Heart left ventricle (tissue), 16 donors: ENCODE measurements at regions not wholly inside any gene's neighbourhood (a gene's known extent, or its start where the extent isn't known, plus 50 kb on each side); places are given as distances from the start of the nearest gene placed in this dataset.
A peak's percentile ranks its signal among the peaks of the same experiment; 100 is the strongest.

Experiments
- ATAC-seq, 4 donors: fragments of 200-7000 bp; cut with Tn5 transposase; one replicate each; pipeline ENCODE4 v1.9.1; 2020 to 2022; ENCODE audit warnings: moderate library complexity in 4 of 4, mild to moderate bottlenecking in 3 of 4, moderate number of reproducible peaks in 1 of 4
- DNase-seq, 5 donors: peaks; one replicate each; pipeline ENCODE4 v3.0.0-alpha.2; 2020
- H3K27ac ChIP-seq, 12 donors: fragments of 200-600 bp; sonication (generic) in 4 of 12; one replicate each; pipeline versions ENCODE4 v1.5.0 to v1.8.0; 2016 to 2022; ENCODE audit warnings: mild to moderate bottlenecking in 2 of 12
- H3K27me3 ChIP-seq, 9 donors: fragments of 200-600 bp; sonication (generic) in 2 of 9; one replicate each; pipeline versions ENCODE4 v1.5.1 to v1.8.0; 2016 to 2022; ENCODE audit warnings: mild to moderate bottlenecking in 3 of 9
- H3K36me3 ChIP-seq, 9 donors: fragments of 200-600 bp; sonication (generic) in 2 of 9; one replicate each; pipeline versions ENCODE4 v1.5.0 to v1.8.0; 2018 to 2022; ENCODE audit warnings: mild to moderate bottlenecking in 2 of 9
- H3K4me1 ChIP-seq, 12 donors: fragments of 200-600 bp; sonication (generic) in 4 of 12; one replicate each; pipeline versions ENCODE4 v1.5.0 to v1.8.0; 2016 to 2022; ENCODE audit warnings: mild to moderate bottlenecking in 3 of 12
- H3K4me3 ChIP-seq, 12 donors: fragments of 200-600 bp; sonication (generic) in 4 of 12; one replicate each; pipeline versions ENCODE4 v1.5.0 to v1.8.0; 2017 to 2022; ENCODE audit warnings: mild to moderate bottlenecking in 9 of 12, moderate library complexity in 4 of 12
- H3K9me3 ChIP-seq, 12 donors: fragments of 200-600 bp; sonication (generic) in 4 of 12; one replicate each; pipeline versions ENCODE4 v1.5.0 to v1.8.0; 2016 to 2022; ENCODE audit warnings: mild to moderate bottlenecking in 1 of 12
- POLR2A ChIP-seq, 2 donors: fragments of 450-650 bp; IDR thresholded peaks; one replicate each; pipeline ENCODE4 v1.6.1; 2017; ENCODE audit warnings: antibody characterized with exemption in 2 of 2, mild to moderate bottlenecking in 2 of 2, moderate library complexity in 2 of 2
- whole genome bisulfite sequencing, 4 donors: extraction: QIAGEN DNeasy Blood & Tissue Kit in 2 of 4; methylation state at CpG; one replicate each; pipeline versions ENCODE4 v1.1.5 to v1.1.7; 2013 to 2018; 5-methylcytosine and 5-hydroxymethylcytosine counted together
- intact Hi-C, 10 donors: fragments of 100-400 bp; cut with DNase I; formaldehyde crosslinking; loops; one replicate each; pipeline versions ENCODE4 v1.11.1 to v1.14.2; 2022
- TF ChIP-seq, protein P1 (sequence below), 12 donors: fragments of 200-600 bp; sonication (generic) in 4 of 12; IDR thresholded peaks; one replicate each; pipeline versions ENCODE4 v1.5.0 to v1.8.0; 2018 to 2022; ENCODE audit warnings: antibody characterized with exemption in 12 of 12, mild to moderate bottlenecking in 5 of 12
- donor health status: ischemic (EF 13 %, LVEDD 7.1; RV severe dilation, severe dysfunction).
- donor health status: healthy with polysubstance abuse.
- donor health status: DM: no; HTN: yes; CAD: no.
- donor health status: DM: no; HTN: no; CAD: no.
- donor health status: ischemic (EF 25% LVEDD 6.9; RV normal size, moderate dysfunction).
- donor health status: ischemic (EF 25% LVEDD 5.7; RV mildly dilated, moderate dysfunction).
- donor health status: healthy.
- donor health status: DM: yes; HTN: yes; CAD: no.
- donor health status: ischemic (EF 35%, LVEDD 5.7; RV mildly dilated, moderate dysfunction).
- donor health status: nonischemic (EF 11% LVEDD 7.7; RV severe dilation, severe dysfunction).
- donor health status: DM: yes; HTN: yes; CAD: no.
- donor health status: PGD.
- donor health status: ischemic (EF 29% LVEDD 5.4; RV normal size, mild dysfunction).
- donor health status: nonischemic (EF 23%, LVEDD 6.1; RV moderate dilation, normal function).

GRCh38 chr13:73913079-73913740, 221.0 kb downstream of the KLF12 start:
- H3K36me3 ChIP-seq: no peaks in the 10 kb centered on the region
- DNase-seq (no peak), ATAC-seq (peak; percentile 54 to 74 (median 62))
- H3K27ac ChIP-seq: peak overlapping the region in 4 of 12 donors; percentile 1 to 45 (median 4)
- H3K4me3 ChIP-seq: no peak overlapping the region
- H3K4me1 ChIP-seq: peaks cover 0 to 36% (median 24%) of the 10 kb centered on the region in 12 donors
- intact Hi-C loops: no loop called here
- TF ChIP-seq POLR2A (IDR thresholded peaks at IDR 0.05): no peak
- TF ChIP-seq, protein P1, sequence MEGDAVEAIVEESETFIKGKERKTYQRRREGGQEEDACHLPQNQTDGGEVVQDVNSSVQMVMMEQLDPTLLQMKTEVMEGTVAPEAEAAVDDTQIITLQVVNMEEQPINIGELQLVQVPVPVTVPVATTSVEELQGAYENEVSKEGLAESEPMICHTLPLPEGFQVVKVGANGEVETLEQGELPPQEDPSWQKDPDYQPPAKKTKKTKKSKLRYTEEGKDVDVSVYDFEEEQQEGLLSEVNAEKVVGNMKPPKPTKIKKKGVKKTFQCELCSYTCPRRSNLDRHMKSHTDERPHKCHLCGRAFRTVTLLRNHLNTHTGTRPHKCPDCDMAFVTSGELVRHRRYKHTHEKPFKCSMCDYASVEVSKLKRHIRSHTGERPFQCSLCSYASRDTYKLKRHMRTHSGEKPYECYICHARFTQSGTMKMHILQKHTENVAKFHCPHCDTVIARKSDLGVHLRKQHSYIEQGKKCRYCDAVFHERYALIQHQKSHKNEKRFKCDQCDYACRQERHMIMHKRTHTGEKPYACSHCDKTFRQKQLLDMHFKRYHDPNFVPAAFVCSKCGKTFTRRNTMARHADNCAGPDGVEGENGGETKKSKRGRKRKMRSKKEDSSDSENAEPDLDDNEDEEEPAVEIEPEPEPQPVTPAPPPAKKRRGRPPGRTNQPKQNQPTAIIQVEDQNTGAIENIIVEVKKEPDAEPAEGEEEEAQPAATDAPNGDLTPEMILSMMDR (IDR thresholded peaks at IDR 0.05): no peak
- no peaks in the 10 kb centered on the region for H3K9me3 ChIP-seq
- WGBS, 4 donors: 50 to 67% (median 51%) methylated on average over 4 of the region's 4 CpGs
- H3K27me3 ChIP-seq: no peaks in the 10 kb centered on the region

- intact Hi-C loops: no loop called here
These were observed 222.8 kb downstream of the KLF12 start for GRCh38 chr13:73911361-73911760.

DNA sequence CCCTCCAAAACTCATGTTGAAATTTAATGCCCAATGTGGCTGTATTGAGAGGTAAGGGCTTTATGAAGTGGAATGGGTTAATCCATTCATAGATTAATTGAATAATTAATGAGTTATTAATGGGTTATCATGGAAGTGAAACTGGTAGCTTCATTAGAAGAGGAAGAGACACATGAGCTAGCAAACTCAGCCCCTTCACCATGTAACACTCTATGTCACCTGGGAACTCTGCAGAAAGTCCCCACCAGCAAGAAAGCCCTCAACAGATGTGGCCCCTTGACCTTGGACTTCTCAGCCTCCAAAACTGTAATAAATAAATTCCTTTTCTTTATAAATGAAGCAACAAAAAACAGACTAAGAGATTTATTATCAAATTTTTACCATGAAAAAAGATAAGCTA, 223.5 kb downstream of the KLF12 start:
- no peaks in the 10 kb centered on the region for H3K27me3 ChIP-seq
- no peaks in the 10 kb centered on the region for H3K9me3 ChIP-seq
- TF ChIP-seq POLR2A (IDR thresholded peaks at IDR 0.05): no peak
- TF ChIP-seq, protein P1 (IDR thresholded peaks at IDR 0.05): no peak
- H3K27ac ChIP-seq: no peak overlapping the region
- no peak for DNase-seq
- ATAC-seq: no peak
- H3K36me3 ChIP-seq: no peaks in the 10 kb centered on the region
- intact Hi-C loops: no loop called here
- peaks cover 0 to 36% (median 24%) of the 10 kb centered on the region in 12 donors for H3K4me1 ChIP-seq
- no peak overlapping the region for H3K4me3 ChIP-seq

More at GRCh38 chr13:73911361-73911760, 222.8 kb downstream of the KLF12 start:
- H3K4me3 ChIP-seq: no peak overlapping the region
- TF ChIP-seq, protein P1 (IDR thresholded peaks at IDR 0.05): no peak
- TF ChIP-seq POLR2A (IDR thresholded peaks at IDR 0.05): no peak
- ATAC-seq: no peak
- H3K4me1 ChIP-seq: peaks cover 0 to 36% (median 24%) of the 10 kb centered on the region in 12 donors
- no peak for DNase-seq
- H3K27ac ChIP-seq: no peak overlapping the region
- no peaks in the 10 kb centered on the region for H3K36me3 ChIP-seq
- H3K9me3 ChIP-seq: no peaks in the 10 kb centered on the region
- no peaks in the 10 kb centered on the region for H3K27me3 ChIP-seq

- Histone ChIP-seq H3K27me3 (no peaks in the 10 kb centered on the region), H3K9me3 (no peaks in the 10 kb centered on the region), H3K4me3 (no peak overlapping the region), H3K27ac (no peak overlapping the region), H3K36me3 (no peaks in the 10 kb centered on the region), H3K4me1 (peaks cover 0 to 21% (median 12%) of the 10 kb centered on the region in 12 donors)
- no peak for DNase-seq
- 94 to 98% (median 97%) methylated on average over 5 of the region's 5 CpGs for WGBS, 4 donors
- TF ChIP-seq, protein P1 (IDR thresholded peaks at IDR 0.05): no peak
- no peak for TF ChIP-seq POLR2A (IDR thresholded peaks at IDR 0.05)
- intact Hi-C loops: no loop called here
- ATAC-seq: no peak
These were observed 225.4 kb downstream of the KLF12 start for GRCh38 chr13:73908809-73909208.
